Astrocyte (in vitro differentiated cells and primary cell): ENCODE measurements at regions not wholly inside any gene's neighbourhood (a gene's known extent, or its start where the extent isn't known, plus 50 kb on each side); places are given as distances from the start of the nearest gene placed in this dataset.

Experiments used
- CTCF ChIP-seq: IDR thresholded peaks from 2 replicates; pipeline ENCODE4 v1.5.1; 2011; ENCODE audit warnings: low read depth, mild to moderate bottlenecking, inconsistent platforms, low read length, moderate library complexity; ENCODE audit not compliant: insufficient read depth
- EZH2 ChIP-seq: IDR thresholded peaks from 2 replicates; pipeline ENCODE4 v1.6.1; 2012; ENCODE audit warnings: mild to moderate bottlenecking, low read length, inconsistent platforms; ENCODE audit not compliant: insufficient read depth

DNA sequence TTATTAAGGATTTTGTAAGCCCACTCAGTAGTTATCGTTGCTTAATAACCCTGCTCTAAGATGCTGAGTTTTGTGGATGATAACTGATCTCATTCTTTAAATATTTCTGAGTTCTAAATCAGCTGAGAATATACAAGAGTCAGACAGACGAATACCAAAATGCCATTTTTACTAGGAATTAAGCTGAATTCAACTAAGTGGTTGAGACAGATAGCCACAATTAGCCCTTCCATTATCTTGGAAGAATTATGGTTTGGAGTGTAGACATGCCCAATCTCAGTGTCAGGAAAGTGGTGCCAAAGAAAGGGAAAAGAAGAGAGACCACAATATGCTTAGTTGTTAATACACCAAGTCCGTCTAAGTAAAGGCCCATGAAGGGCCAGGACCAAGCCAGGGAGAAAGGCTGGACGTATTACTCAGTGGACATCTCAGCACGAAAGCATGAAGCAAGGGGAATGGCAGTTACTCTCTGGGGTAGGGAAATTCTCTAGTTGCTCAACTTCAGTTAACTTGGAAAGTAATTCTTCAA, 58.6 kb downstream of the KCNA5 start:
- TF ChIP-seq CTCF (no peak), EZH2 (no peak)
